SK-N-SH treated with all-trans-retinoic acid at 6 μM for 48 hours (cell line): ENCODE measurements at regions not wholly inside any gene's neighbourhood (a gene's known extent, or its start where the extent isn't known, plus 50 kb on each side); places are given as distances from the start of the nearest gene placed in this dataset.

ENCODE experiments used
- ATAC-seq: fragments of 200-7000 bp; cut with Tn5 transposase; 3 replicates; pipeline ENCODE4 v1.9.1; 2020; ENCODE audit warnings: mild to moderate bottlenecking, moderate library complexity
- BACH2 ChIP-seq: fragments of 250-450 bp; sonication (Bioruptor Pico); IDR thresholded peaks from 2 replicates; pipeline ENCODE4 v1.9.0; 2021; ENCODE audit warnings: mild to moderate bottlenecking, borderline replicate concordance
- CSDC2 ChIP-seq: fragments of 250-450 bp; sonication (Bioruptor Pico); IDR thresholded peaks from 2 replicates; pipeline ENCODE4 v1.5.0; 2020; ENCODE audit warnings: mild to moderate bottlenecking, moderate library complexity
- ESRRG ChIP-seq: fragments of 250-450 bp; sonication (Bioruptor Pico); IDR thresholded peaks from 2 replicates; pipeline ENCODE4 v1.6.1; 2021; ENCODE audit warnings: mild to moderate bottlenecking
- GLIS3 ChIP-seq: fragments of 250-450 bp; sonication (Bioruptor Pico); IDR thresholded peaks from 2 replicates; pipeline ENCODE4 v1.5.0; 2020; ENCODE audit warnings: mild to moderate bottlenecking, moderate library complexity
- ISL1 ChIP-seq: fragments of 250-450 bp; sonication (Bioruptor Pico); IDR thresholded peaks from 2 replicates; pipeline ENCODE4 v2.1.2; 2022; ENCODE audit warnings: mild to moderate bottlenecking, moderate library complexity
- OSR1 ChIP-seq: fragments of 250-450 bp; sonication (Bioruptor Pico); IDR thresholded peaks from 2 replicates; pipeline ENCODE4 v1.8.0; 2022; ENCODE audit warnings: moderate library complexity, mild to moderate bottlenecking, inconsistent platforms
- PPARA ChIP-seq: fragments of 250-450 bp; sonication (Bioruptor Pico); IDR thresholded peaks from 2 replicates; pipeline ENCODE4 v1.5.0; 2020; ENCODE audit warnings: mild to moderate bottlenecking, borderline replicate concordance
- RARB ChIP-seq: fragments of 250-450 bp; sonication (Bioruptor Pico); IDR thresholded peaks from 2 replicates; pipeline ENCODE4 v1.8.0; 2021; ENCODE audit warnings: mild to moderate bottlenecking, moderate library complexity
- SNAI2 ChIP-seq: fragments of 250-450 bp; sonication (Bioruptor Pico); IDR thresholded peaks from 2 replicates; pipeline ENCODE4 v1.5.0; 2020; ENCODE audit warnings: mild to moderate bottlenecking, moderate library complexity
- TCF4 ChIP-seq: fragments of 250-450 bp; sonication (Bioruptor Pico); IDR thresholded peaks from 2 replicates; pipeline ENCODE4 v1.8.0; 2021; ENCODE audit warnings: mild to moderate bottlenecking, moderate library complexity, borderline replicate concordance
- TOX ChIP-seq: fragments of 250-450 bp; sonication (Bioruptor Pico); IDR thresholded peaks from 2 replicates; pipeline ENCODE4 v1.8.0; 2021; ENCODE audit warnings: mild to moderate bottlenecking, moderate library complexity, borderline replicate concordance
- ZC3H10 ChIP-seq: fragments of 250-450 bp; sonication (Bioruptor Pico); IDR thresholded peaks from 2 replicates; pipeline ENCODE4 v1.5.1; 2021; ENCODE audit warnings: mild to moderate bottlenecking, moderate library complexity
- ZFP3 ChIP-seq: fragments of 250-450 bp; sonication (Bioruptor Pico); IDR thresholded peaks from 2 replicates; pipeline ENCODE4 v1.5.0; 2020; ENCODE audit warnings: mild to moderate bottlenecking, moderate library complexity
- ZFP30 ChIP-seq: fragments of 450-650 bp; formaldehyde crosslinking; IDR thresholded peaks from 2 replicates; pipeline ENCODE4 v1.5.0; 2022; ENCODE audit warnings: mild to moderate bottlenecking, moderate library complexity
- ZNF565 ChIP-seq: fragments of 450-650 bp; formaldehyde crosslinking; conservative IDR thresholded peaks from 2 replicates; pipeline ENCODE4 v1.5.0; 2020; ENCODE audit warnings: low read depth, mild to moderate bottlenecking, moderate library complexity
- ZNF70 ChIP-seq: fragments of 450-650 bp; formaldehyde crosslinking; IDR thresholded peaks from 2 replicates; pipeline ENCODE4 v1.5.0; 2020; ENCODE audit warnings: mild to moderate bottlenecking, moderate library complexity
- ZNF8 ChIP-seq: fragments of 450-650 bp; formaldehyde crosslinking; IDR thresholded peaks from 2 replicates; pipeline ENCODE4 v1.5.0; 2020; ENCODE audit warnings: mild to moderate bottlenecking, moderate library complexity
- TF ChIP-seq, protein P1 (sequence below): fragments of 250-450 bp; sonication (Bioruptor Pico); IDR thresholded peaks from 2 replicates; pipeline ENCODE4 v1.8.0; 2021; ENCODE audit warnings: low read depth, mild to moderate bottlenecking, moderate library complexity, borderline replicate concordance
- TF ChIP-seq, protein P2 (sequence below): fragments of 250-450 bp; sonication (Bioruptor Pico); IDR thresholded peaks from 2 replicates; pipeline ENCODE4 v1.8.0; 2020; ENCODE audit warnings: mild to moderate bottlenecking, moderate library complexity, borderline replicate concordance
- TF ChIP-seq, protein P3 (sequence below): fragments of 250-450 bp; sonication (Bioruptor Pico); IDR thresholded peaks from 2 replicates; pipeline ENCODE4 v1.5.1; 2020; ENCODE audit warnings: low read depth, mild to moderate bottlenecking, moderate library complexity
- TF ChIP-seq, protein P4 (sequence below): fragments of 250-450 bp; sonication (Bioruptor Pico); IDR thresholded peaks from 2 replicates; pipeline ENCODE4 v1.5.1; 2021; ENCODE audit warnings: mild to moderate bottlenecking, moderate library complexity

DNA sequence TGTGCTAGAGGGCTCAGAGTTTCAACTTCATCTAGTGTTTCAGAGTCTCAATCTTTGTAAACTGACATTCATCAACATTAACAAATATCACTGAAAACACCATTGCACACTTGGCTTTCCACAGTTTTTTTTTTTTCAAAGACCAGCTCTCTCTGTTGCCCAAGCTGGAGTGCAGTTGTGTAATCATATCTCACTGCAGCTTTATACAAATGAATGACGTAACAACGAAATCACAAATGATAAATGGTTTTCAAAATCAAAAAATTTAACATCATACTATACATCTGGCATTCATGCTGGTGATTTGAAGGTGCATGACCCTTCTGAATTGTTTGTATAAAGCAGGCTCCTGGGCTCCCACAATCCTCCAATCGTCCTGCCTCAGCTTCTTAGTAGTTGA, 248.0 kb upstream of the TMTC4 start:
- TF ChIP-seq PPARA (CRISPR knock-in tag) (no peak), SNAI2 (CRISPR knock-in tag) (no peak), TCF4 (CRISPR knock-in tag) (no peak), ISL1 (CRISPR knock-in tag) (no peak), ZNF8 (no peak), ZFP30 (CRISPR knock-in tag) (no peak), RARB (CRISPR knock-in tag) (no peak), ZNF70 (CRISPR knock-in tag) (no peak), GLIS3 (CRISPR knock-in tag) (no peak), ZC3H10 (CRISPR knock-in tag) (no peak), OSR1 (no peak), ESRRG (CRISPR knock-in tag) (no peak), TOX (CRISPR knock-in tag) (no peak), CSDC2 (no peak), BACH2 (CRISPR knock-in tag) (no peak)
- TF ChIP-seq, protein P1, sequence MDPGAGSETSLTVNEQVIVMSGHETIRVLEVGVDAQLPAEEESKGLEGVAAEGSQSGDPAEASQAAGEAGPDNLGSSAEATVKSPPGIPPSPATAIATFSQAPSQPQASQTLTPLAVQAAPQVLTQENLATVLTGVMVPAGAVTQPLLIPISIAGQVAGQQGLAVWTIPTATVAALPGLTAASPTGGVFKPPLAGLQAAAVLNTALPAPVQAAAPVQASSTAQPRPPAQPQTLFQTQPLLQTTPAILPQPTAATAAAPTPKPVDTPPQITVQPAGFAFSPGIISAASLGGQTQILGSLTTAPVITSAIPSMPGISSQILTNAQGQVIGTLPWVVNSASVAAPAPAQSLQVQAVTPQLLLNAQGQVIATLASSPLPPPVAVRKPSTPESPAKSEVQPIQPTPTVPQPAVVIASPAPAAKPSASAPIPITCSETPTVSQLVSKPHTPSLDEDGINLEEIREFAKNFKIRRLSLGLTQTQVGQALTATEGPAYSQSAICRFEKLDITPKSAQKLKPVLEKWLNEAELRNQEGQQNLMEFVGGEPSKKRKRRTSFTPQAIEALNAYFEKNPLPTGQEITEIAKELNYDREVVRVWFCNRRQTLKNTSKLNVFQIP (CRISPR knock-in tag) = no peak
- TF ChIP-seq, protein P2, sequence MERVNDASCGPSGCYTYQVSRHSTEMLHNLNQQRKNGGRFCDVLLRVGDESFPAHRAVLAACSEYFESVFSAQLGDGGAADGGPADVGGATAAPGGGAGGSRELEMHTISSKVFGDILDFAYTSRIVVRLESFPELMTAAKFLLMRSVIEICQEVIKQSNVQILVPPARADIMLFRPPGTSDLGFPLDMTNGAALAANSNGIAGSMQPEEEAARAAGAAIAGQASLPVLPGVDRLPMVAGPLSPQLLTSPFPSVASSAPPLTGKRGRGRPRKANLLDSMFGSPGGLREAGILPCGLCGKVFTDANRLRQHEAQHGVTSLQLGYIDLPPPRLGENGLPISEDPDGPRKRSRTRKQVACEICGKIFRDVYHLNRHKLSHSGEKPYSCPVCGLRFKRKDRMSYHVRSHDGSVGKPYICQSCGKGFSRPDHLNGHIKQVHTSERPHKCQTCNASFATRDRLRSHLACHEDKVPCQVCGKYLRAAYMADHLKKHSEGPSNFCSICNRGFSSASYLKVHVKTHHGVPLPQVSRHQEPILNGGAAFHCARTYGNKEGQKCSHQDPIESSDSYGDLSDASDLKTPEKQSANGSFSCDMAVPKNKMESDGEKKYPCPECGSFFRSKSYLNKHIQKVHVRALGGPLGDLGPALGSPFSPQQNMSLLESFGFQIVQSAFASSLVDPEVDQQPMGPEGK (CRISPR knock-in tag) = no peak
- TF ChIP-seq, protein P3, sequence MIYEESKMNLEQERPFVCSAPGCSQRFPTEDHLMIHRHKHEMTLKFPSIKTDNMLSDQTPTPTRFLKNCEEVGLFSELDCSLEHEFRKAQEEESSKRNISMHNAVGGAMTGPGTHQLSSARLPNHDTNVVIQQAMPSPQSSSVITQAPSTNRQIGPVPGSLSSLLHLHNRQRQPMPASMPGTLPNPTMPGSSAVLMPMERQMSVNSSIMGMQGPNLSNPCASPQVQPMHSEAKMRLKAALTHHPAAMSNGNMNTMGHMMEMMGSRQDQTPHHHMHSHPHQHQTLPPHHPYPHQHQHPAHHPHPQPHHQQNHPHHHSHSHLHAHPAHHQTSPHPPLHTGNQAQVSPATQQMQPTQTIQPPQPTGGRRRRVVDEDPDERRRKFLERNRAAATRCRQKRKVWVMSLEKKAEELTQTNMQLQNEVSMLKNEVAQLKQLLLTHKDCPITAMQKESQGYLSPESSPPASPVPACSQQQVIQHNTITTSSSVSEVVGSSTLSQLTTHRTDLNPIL (CRISPR knock-in tag) = no peak
- ATAC-seq = no peak

DNA sequence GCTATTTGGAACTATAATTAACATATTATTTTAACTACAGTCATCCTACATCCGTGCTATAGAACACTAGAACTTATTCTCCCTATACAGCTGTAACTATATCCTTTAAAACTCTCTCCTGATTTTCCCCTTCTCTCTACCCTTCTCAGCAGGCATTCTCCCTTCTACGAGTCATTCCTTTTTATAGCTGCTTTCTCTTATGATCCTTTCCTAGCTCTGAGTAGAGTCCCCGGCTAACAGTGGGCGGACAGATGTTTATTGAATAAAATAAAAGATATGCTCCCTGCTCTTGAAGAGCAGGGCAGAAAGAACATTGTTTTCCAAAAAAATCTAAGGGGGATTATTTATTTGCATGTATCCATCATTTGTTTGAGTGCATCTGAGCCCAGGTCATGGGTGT, 246.5 kb upstream of the TMTC4 start:
- no peak for ATAC-seq
- TF ChIP-seq ZNF565 (CRISPR knock-in tag) (no peak), SNAI2 (CRISPR knock-in tag) (no peak), PPARA (CRISPR knock-in tag) (no peak), ZFP30 (CRISPR knock-in tag) (no peak), ZNF8 (no peak), BACH2 (CRISPR knock-in tag) (no peak), OSR1 (no peak), CSDC2 (no peak), GLIS3 (CRISPR knock-in tag) (no peak), ZFP3 (CRISPR knock-in tag) (no peak), RARB (CRISPR knock-in tag) (no peak)
- TF ChIP-seq, protein P2 (CRISPR knock-in tag) = no peak
- TF ChIP-seq, protein P4, sequence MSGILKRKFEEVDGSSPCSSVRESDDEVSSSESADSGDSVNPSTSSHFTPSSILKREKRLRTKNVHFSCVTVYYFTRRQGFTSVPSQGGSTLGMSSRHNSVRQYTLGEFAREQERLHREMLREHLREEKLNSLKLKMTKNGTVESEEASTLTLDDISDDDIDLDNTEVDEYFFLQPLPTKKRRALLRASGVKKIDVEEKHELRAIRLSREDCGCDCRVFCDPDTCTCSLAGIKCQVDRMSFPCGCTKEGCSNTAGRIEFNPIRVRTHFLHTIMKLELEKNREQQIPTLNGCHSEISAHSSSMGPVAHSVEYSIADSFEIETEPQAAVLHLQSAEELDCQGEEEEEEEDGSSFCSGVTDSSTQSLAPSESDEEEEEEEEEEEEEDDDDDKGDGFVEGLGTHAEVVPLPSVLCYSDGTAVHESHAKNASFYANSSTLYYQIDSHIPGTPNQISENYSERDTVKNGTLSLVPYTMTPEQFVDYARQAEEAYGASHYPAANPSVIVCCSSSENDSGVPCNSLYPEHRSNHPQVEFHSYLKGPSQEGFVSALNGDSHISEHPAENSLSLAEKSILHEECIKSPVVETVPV (CRISPR knock-in tag) = no peak
- TF ChIP-seq, protein P3 (CRISPR knock-in tag) = no peak
- TF ChIP-seq, all 23 proteins: peak for 0

DNA sequence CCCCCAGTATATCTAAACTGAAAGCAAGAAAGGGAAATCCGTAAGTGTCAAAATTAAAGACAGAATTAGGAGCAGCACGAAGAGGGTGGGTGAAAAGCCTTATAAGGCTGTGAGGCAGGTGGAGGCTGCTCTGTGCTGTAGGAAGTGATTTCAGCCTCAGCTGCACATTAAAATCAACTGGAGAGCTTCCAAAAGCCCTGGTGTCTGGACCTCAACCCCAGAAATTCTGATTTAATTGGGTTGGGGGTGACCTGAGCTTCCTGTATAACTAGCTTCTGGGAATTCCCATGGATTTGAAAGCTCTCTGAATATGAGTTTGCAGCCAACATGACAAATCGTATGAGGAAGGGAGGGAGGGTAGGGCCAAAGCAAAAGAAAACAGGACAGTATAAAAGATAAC, 242.4 kb upstream of the TMTC4 start:
- no peak for ATAC-seq
- no peak for TF ChIP-seq GLIS3 (CRISPR knock-in tag)
- no peak for TF ChIP-seq ZNF8
- no peak for TF ChIP-seq OSR1
